ENCODE measurements at regions not wholly inside any gene's neighbourhood (a gene's known extent, or its start where the extent isn't known, plus 50 kb on each side); places are given as distances from the start of the nearest gene placed in this dataset.
"Not testable (repeated sequence)": the region's sequence is repeated elsewhere in the genome, so short reads cannot be mapped to it uniquely, and the experiment has no call there.

- no peak for DNase-seq
Measured at GRCh38 chr4:66805582-66805981, 739.7 kb downstream of the CENPC start.

- no peak for DNase-seq
Measured at GRCh38 chr4:66804979-66805378, 740.3 kb downstream of the CENPC start.

GRCh38 chr4:66797608-66798007 is 747.7 kb downstream of the CENPC start:
- DNase-seq = no peak

GRCh38 chr4:66795724-66796123 is 749.6 kb downstream of the CENPC start:
- DNase-seq = no peak

GRCh38 chr4:66794390-66795034 is 750.8 kb downstream of the CENPC start:
- DNase-seq = no peak

GRCh38 chr4:66791686-66792085 is 753.6 kb downstream of the CENPC start:
- no peak for DNase-seq

- DNase-seq = no peak
Measured at GRCh38 chr4:66785479-66785878, 759.8 kb downstream of the CENPC start.

- DNase-seq = not testable (repeated sequence)
Measured at GRCh38 chr4:66782751-66783150, 762.6 kb downstream of the CENPC start.

- DNase-seq = no peak
Measured at GRCh38 chr4:66777097-66777496, 768.2 kb downstream of the CENPC start.

GRCh38 chr4:66769441-66769840 is 775.9 kb downstream of the CENPC start:
- DNase-seq = no peak

- DNase-seq = no peak
Measured at GRCh38 chr4:66767442-66767841, 777.9 kb downstream of the CENPC start.

GRCh38 chr4:66766557-66766956 is 778.7 kb downstream of the CENPC start:
- no peak for DNase-seq

- DNase-seq = no peak
Measured at GRCh38 chr4:66750273-66750672, 795.0 kb downstream of the CENPC start.

GRCh38 chr4:66746918-66747317 is 798.4 kb downstream of the CENPC start:
- DNase-seq = not testable (repeated sequence)

GRCh38 chr4:66741081-66741480 is 804.2 kb downstream of the CENPC start:
- no peak for DNase-seq

GRCh38 chr4:66736606-66737005 is 808.7 kb downstream of the CENPC start:
- no peak for DNase-seq

GRCh38 chr4:66728280-66728679 is 817.0 kb downstream of the CENPC start:
- no peak for DNase-seq

GRCh38 chr4:66712301-66712921 is 832.9 kb downstream of the CENPC start:
- DNase-seq = not testable (repeated sequence)

GRCh38 chr4:66704243-66704642 is 841.1 kb downstream of the CENPC start:
- no peak for DNase-seq

GRCh38 chr4:66694739-66695138 is 850.6 kb downstream of the CENPC start:
- DNase-seq = no peak

- no peak for DNase-seq
Measured at GRCh38 chr4:66693694-66694093, 851.6 kb downstream of the CENPC start.

- DNase-seq = no peak
Measured at GRCh38 chr4:66691101-66691500, 854.2 kb downstream of the CENPC start.

- DNase-seq = no peak
Measured at GRCh38 chr4:66688674-66689073, 856.6 kb downstream of the CENPC start.

- no peak for DNase-seq
Measured at GRCh38 chr4:66687459-66687858, 857.8 kb downstream of the CENPC start.

- no peak for DNase-seq
Measured at GRCh38 chr4:66681962-66682361, 863.3 kb downstream of the CENPC start.

Measured in suppressor macrophage treated with lipopolysaccharide for 4 hours (primary cell).